ENCODE measurements at regions not wholly inside any gene's neighbourhood (a gene's known extent, or its start where the extent isn't known, plus 50 kb on each side); places are given as distances from the start of the nearest gene placed in this dataset.
"Not testable (repeated sequence)": the region's sequence is repeated elsewhere in the genome, so short reads cannot be mapped to it uniquely, and the experiment has no call there.

DNA sequence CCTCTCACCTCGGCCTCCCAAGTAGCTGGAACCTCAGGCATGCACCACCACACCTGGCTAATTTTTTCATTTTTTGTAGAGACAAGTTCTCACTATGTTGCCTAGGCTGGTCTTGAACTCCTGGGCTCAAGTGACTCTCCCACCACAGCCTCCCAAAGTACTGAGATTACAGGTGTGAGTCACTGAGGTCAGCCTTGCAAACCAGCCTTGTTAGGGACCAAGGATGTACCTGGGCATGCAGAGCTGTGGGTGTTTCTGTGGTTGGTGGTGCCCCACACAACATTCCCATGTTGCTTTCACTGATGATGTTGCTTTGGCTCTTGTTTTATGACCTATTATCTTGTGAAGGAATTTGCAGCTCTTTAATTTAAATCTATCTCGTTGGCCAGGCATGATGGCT, 54.8 kb downstream of the OTUD1 start:
- no peak for DNase-seq (ENCODE audit: low read depth)
- H3K4me3 ChIP-seq (ENCODE audit: low read depth, low read length), result no peak overlapping the region

DNA sequence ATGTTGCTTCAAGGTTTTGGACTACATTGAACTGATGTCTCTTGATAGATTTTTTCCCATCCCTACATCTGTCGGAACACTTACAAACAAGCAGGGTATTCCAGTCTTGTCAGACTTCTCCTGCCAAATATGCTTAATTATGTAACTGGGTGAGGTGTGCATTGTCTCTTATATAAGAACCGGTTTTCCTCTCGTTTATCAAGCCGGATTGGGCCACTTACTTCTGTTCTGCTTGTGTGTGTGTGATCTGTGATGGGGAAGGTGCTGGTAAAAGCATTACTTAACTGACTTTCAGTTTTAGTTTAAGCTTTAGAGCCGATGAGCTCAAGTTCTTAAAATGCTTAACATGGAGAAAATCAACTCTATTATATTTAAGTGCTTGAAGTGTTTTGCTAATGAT, 57.9 kb downstream of the OTUD1 start:
- H3K4me3 ChIP-seq (ENCODE audit: low read depth, low read length), result no peak overlapping the region
- DNase-seq (ENCODE audit: low read depth), result no peak

DNA sequence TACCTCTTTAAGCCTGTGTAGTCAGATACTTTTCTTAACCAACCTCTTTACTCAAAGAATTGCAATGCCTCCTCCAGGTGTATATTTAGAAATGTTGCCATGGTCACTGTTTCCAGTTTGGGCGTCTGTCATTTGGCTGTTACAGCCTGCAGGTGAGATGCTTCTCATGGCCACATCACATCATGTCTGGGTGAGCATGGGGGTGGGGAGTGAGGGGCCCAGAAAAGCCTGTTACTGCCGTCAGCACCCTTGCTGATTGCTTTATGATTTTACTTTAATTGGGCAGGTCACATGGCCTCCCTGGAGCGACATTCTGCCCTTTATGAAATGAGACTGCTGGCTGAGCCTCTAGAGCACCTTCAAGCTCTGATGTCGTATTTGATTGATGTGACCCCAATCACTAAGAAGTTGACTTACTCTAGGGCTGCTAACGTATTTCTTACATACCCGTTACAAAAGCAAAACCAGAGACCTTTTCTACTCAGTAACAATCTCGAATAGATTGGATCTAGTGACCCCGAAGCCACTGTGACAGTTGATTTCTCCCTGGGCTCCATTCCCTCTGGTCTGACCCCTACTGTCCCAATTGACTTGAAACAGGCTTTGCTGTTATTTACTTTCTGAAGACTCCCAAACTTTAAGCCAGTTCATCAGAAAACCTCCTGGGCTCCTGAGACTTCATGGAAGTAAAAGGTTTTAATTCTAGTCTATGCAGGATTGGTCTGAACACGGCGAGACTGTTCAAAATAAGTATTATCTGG, 60.7 kb downstream of the OTUD1 start:
- DNase-seq (ENCODE audit: low read depth), result no peak
- H3K4me3 ChIP-seq (ENCODE audit: low read depth, low read length), result no peak overlapping the region

DNA sequence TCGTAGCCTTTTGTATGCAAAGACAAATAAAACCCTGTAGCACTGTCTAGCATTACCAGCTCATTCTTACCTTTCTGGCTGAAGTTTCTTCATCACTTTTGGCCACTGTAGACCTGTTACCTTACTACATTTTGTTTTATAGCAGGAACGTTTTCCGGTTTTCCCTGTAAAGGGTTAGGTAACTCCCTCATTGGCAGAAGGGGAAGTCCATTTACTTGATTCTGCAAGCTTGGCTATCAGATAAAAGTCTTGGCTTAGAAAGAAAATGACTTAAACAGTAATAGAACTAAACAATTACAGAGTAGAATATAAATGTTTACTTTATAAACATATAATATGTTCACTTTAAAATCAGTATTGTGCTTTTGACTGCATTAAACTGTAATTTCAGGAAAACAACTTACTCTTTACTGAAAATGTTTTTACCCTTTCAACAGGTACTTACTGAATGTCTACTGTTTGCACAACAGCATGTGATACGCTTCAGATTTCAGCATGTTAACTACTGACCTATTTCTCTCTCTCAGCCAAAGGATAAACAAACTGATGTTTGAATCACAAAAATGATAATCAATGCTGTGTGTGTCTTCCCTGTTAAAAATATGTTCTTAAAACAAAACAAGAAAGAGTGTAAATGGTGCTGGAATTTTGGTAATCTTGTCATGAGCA, 67.1 kb downstream of the OTUD1 start:
- DNase-seq (ENCODE audit: low read depth), result no peak
- H3K4me3 ChIP-seq (ENCODE audit: low read depth, low read length), result no peak overlapping the region

DNA sequence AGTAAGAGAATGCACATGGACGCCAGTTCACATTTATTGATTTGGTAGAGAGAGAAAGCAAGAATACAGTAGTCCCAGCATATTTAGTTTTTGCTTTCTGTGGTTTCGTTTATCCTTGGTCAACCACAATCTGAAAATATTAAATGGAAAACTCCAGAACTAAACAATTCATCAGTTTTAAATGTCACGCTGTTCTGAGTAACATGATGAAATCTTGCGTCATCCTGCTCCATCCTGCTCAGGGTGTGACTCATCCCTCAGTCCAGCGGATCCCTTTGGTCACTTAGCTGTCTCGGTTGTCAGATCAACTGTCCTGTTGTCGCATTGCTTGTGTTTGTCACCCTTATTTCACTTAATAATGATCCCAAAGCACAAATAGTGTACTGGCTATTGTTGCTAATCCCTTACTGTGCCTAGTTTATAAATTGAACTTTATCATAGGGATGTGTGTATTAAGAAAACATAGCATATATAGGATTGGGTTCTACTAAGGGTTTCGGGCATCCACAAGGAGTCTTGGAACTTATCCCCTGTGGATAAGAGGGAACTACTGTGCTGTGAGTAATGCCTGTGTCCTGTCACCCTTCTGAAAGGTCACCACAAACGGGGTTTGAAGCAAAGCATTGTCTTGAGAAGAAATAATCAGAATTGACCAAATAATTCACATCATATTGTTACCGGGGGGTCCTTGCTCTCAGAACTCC, 73.6 kb downstream of the OTUD1 start:
- DNase-seq (ENCODE audit: low read depth), result peak; percentile 40

DNA sequence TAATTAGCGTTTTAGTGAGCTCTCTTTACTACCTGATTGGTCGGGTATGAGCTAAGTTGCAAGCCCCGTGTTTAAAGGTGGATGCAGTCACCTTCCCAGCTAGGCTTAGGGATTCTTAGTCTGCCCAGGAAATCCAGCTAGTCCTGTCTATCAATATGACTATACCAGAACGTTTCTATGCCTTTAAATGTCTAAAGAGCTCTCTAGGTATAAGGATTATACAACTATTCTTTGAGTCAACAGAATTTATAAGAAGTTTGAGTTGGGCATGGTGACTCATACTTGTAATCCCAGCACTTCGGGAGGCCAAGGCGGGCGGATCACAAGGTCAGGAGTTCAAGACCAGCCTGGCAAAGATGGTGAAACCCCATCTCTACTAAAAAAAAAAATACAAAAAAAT, 74.7 kb downstream of the OTUD1 start:
- DNase-seq (ENCODE audit: low read depth); H3K4me3 ChIP-seq (ENCODE audit: low read depth, low read length): not testable (repeated sequence)

More for the DNA sequence above, 73.6 kb downstream of the OTUD1 start:
- H3K4me3 ChIP-seq (ENCODE audit: low read depth, low read length), result no peak overlapping the region

DNA sequence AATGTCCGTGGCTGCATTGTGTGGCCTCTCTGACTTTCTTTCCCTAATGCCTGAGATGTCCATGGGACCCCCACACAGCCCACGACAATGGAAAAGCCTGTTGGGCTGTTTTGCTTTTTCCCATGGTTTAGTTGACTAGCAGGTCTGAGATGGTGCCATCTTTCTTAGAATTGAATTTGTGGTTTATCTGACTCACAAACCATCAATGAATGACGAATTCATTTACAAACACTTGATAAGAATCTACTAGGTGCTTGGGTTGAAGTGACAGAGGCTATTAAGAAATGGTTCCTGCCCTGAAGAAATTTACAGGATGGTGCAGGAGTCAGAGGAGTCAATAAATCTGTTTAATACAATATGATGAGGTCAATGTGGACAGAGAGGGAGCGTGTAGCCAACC, 75.4 kb downstream of the OTUD1 start:
- no peak for DNase-seq (ENCODE audit: low read depth)
- no peak overlapping the region for H3K4me3 ChIP-seq (ENCODE audit: low read depth, low read length)

DNA sequence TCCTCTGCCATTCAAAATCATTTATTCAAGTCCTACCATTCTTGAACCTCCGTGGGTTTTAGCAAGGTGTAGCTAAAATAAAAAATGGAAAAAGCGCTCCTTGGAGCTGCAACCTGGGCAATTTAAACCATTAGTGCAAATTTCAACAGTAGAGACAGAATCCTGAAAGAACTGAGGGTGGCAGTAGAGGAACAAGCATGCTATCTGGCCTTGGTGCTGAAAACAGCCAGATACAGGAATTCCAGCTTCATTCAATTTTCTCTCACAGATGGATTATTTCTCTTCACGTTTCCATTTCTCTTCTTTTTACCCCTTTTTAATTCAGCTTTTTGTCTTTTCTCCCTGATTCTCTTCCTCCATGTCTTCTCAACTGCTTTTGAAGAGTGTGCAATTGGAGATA, 77.7 kb downstream of the OTUD1 start:
- no peak for DNase-seq (ENCODE audit: low read depth)

DNA sequence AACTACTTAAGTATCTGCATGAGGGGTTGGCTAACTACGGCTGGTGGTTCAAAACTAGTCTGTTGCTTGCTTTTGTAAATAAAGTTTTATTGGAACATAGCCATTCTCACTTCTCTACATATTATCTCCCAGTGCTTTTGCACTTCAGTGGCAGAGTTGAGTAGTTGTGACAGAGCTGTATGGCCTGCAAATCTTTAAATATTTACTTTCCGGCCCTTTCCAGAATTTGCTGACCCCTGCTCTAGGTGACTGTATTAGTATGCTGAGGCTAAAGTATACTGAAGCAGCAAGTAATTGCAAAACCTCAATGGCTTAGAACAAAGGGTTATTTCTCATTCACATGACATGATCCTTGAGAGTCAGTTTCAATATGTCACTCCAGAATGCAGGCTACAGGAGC, 78.3 kb downstream of the OTUD1 start:
- H3K4me3 ChIP-seq (ENCODE audit: low read depth, low read length), result no peak overlapping the region
- no peak for DNase-seq (ENCODE audit: low read depth)

More for the DNA sequence above, 77.7 kb downstream of the OTUD1 start:
- no peak overlapping the region for H3K4me3 ChIP-seq (ENCODE audit: low read depth, low read length)

DNA sequence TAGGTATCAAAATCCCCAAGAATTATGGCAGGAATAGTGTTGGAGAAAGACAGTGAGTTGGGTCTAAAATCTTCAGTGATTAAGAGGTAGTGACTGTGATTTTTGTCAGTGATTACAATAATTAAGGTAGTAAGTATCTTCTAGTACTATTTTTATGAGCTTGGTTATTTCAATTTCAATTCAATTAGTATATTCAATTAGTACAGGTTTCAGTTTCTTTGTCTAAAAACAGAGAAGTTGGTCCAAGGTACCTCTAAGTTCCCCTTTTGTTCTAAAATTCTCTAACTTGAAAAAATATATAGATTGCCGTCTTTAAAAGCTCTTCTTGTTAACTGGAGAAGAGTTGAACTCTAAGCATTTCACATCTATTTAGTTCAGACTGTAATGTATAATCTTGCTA, 82.9 kb downstream of the OTUD1 start:
- DNase-seq (ENCODE audit: low read depth), result no peak
- H3K4me3 ChIP-seq (ENCODE audit: low read depth, low read length), result no peak overlapping the region

DNA sequence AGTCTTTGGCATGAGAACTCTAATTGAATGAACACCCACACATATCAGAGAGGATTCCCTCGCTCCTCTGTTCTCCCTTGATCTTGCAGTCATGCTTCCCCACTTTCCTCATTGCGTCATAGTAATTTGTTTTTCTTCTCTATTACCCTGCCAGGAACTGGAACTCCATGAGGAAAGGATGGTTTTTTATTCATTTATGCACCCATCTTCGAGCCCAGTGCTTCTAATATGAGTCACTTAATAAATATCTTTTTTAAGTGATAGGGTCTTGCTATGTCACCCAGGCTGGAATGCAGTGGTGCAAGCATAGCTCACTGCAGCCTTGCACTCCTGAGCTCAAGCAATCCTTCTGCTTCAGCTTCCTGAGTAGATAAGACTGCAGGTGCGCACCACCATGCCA, 83.5 kb downstream of the OTUD1 start:
- no peak for DNase-seq (ENCODE audit: low read depth)
- H3K4me3 ChIP-seq (ENCODE audit: low read depth, low read length), result no peak overlapping the region

DNA sequence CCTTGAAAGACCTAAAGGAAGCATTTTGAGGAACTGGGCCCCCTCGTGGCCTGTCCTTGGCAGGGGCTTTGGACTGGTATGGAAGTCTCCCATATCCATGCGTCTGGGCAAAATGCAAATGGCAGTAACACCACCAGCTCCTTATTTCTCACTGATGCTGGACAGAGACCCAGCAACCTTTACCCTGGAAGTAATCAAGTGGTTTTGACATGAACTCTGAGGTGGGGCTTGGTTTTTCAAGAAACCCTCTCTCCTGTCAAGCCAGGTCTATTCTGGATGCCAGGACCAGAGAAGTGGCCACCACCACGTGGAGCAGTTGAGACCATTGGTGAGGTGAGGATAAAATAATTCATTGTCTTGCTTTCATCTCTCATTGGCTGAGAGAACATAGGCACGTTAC, 84.4 kb downstream of the OTUD1 start:
- DNase-seq (ENCODE audit: low read depth), result no peak
- no peak overlapping the region for H3K4me3 ChIP-seq (ENCODE audit: low read depth, low read length)

DNA sequence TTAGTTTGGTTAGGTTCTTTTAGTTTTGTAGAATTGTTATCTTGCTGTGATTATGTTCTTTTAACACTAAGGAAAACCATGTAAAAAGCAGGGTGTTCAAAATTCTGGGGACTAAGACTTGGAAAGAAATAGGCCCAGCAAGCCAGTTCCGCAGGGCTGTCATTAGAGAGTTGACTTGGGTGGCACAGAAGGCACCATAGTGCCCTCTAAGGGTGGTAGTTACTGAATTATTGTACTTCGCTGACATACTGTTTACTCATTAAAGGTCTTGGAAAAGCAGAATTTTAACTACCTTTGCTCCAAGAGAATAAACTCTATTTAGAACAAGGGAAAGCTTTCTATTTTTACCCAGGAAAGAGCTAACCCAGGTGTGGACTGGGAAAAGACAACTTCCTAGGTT, 86.5 kb downstream of the OTUD1 start:
- no peak for DNase-seq (ENCODE audit: low read depth)
- no peak overlapping the region for H3K4me3 ChIP-seq (ENCODE audit: low read depth, low read length)

DNA sequence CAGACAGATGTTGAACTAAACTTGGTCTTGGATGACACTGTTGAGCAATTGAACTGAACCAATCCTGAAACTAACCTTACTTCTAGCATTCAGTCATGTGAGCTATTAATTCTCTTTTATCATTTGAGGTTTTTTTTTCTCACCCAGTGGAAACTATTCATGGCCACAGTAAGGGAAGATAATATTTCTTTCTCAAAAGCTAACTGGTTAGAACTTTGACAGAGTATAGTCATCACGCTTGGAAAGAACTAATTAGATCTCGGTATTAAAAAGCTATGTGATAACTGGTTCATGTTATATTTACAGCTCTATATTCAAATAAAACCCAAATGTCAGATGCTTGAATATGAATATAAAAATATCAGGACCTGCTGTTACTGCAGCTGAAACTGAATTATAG, 89.5 kb downstream of the OTUD1 start:
- H3K4me3 ChIP-seq (ENCODE audit: low read depth, low read length), result no peak overlapping the region
- no peak for DNase-seq (ENCODE audit: low read depth)

DNA sequence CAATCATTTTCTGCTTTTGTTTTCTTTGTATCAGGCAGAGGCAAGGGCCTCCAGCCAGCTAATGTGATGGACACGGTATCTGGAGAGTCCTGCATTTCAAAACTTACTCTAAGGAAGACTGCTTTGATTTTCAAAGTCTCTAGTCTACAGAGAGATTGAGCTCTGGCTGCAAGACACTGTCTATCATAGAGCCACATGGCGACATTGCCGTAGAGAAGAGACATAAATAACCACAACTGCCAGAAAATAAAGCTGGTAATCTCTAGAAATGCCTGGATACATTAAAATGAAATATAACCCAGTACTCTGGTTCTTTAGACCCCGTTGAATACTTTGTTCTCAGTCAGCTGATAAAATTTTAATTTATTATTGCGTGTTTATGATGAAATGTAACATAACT, 90.8 kb downstream of the OTUD1 start:
- no peak for DNase-seq (ENCODE audit: low read depth)
- H3K4me3 ChIP-seq (ENCODE audit: low read depth, low read length), result no peak overlapping the region

DNA sequence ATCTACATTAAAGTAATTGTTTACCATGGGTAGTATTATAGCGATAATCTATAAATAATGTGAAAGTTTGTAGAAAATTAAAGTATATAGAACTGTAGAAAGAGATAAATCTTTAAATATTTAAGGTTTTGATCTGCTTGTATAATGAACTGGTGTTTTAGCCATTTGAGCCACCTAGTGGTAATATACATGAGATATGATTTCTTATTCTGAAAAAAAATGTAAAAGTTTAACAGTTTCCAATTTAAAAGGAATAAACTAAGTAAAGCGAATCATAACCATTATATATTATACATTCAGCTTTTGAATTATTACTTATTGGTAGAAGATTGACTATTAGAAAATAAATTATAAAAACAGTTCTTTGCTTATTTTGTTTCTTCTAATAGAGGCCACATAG, 91.2 kb downstream of the OTUD1 start:
- H3K4me3 ChIP-seq (ENCODE audit: low read depth, low read length), result no peak overlapping the region
- DNase-seq (ENCODE audit: low read depth), result no peak

DNA sequence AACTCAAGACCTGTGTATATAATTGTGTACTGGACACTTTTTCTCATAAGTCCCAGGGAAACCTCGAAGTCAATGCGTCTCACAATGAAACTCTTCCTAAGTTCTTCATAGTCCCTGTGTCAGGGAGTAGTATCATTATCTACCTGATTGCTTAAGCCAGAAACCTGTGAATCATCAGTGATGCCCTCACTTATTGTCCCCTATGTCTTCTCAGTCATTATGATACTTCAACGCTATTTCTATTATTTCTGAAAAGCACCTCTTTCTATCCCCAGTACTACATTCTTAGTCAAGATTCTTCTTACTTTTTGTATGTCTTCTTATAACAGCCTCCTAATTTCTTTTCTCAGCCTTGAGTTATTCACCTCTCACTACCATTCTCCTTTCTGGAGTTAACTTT, 94.3 kb downstream of the OTUD1 start:
- no peak for DNase-seq (ENCODE audit: low read depth)

DNA sequence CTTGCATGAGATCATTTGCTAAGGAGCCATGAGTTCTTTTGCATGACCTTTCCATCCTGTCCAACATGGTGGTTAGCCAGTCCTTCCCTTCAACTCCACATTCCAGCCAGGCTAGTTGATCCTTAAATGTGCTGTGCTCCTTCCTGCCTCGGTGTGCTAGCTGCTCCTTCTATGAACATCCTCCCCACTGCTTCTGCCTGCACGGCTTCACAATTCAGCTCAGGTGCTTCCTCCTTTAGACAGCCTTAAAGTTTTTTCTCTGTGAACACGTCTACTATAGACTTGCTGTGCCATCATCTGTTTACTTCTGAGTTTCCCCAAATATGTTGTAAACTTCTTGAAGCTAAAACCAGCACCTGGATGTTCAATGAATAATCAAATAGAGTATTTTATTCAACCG, 95.5 kb downstream of the OTUD1 start:
- no peak for DNase-seq (ENCODE audit: low read depth)
- H3K4me3 ChIP-seq (ENCODE audit: low read depth, low read length), result no peak overlapping the region

More for the DNA sequence above, 94.3 kb downstream of the OTUD1 start:
- H3K4me3 ChIP-seq (ENCODE audit: low read depth, low read length), result no peak overlapping the region

DNA sequence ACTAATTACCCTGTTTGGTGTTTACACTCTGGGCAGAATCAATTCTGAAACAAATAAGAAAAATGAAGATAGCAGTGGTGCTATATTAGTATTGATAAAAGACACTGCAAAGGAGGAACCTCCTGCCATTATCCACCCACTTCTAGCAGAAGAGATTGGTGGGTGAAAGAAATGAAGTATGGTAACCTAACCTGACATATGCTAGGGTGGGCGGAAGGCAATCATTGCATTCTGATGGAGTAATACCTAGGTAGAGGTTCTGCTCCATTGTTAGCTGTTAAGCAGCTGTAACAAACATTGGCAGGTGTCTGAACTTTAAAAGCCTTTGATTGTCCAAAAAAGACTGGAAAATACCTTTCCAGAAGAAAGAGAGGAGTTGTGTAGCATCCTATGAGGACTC, 95.9 kb downstream of the OTUD1 start:
- H3K4me3 ChIP-seq (ENCODE audit: low read depth, low read length), result no peak overlapping the region
- no peak for DNase-seq (ENCODE audit: low read depth)

DNA sequence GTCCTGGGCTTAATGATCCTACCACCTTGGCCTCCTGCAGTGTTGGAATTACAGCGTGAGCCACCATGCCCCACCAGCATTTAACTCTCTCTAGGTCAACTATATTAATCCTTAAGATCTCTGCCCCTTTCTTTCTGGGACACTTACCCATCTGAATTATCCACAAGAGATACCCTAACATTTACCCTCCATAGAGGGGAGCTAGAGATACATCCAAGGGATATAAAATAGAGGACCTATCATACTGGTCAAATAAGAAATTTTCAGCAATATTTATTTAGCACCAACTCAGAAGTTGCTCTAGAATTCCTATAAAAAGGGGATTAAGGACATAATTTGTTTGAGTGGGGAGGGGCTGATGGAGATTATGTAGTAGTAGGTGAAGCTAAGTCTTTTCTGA, 96.5 kb downstream of the OTUD1 start:
- no peak for DNase-seq (ENCODE audit: low read depth)

DNA sequence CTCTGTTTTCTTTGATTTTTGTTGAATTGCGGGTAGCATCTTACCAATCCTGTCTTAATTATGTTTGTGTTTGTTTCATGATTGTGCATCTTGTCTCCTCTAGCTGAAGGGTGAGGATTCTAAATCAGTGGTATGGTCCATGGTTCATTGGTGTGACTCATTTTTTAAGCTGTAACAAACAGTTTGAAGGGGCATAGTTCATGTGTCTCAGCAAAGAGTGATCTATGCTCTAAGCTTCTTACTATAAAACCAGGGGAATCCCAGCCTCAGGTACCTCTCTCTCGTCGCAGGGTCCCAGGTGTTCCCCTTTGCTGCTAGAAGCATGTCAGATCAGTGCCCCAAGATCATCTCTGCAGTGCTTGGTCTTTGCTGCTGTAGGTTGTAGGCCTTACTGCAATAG, 100.1 kb downstream of the OTUD1 start:
- H3K4me3 ChIP-seq (ENCODE audit: low read depth, low read length), result no peak overlapping the region
- no peak for DNase-seq (ENCODE audit: low read depth)

More for the DNA sequence above, 96.5 kb downstream of the OTUD1 start:
- no peak overlapping the region for H3K4me3 ChIP-seq (ENCODE audit: low read depth, low read length)
